ENCODE measurements at regions not wholly inside any gene's neighbourhood (a gene's known extent, or its start where the extent isn't known, plus 50 kb on each side); places are given as distances from the start of the nearest gene placed in this dataset.

- no peak for DNase-seq
- Mint-ChIP-seq H3K4me3 (no peak overlapping the region), H3K27me3 (ENCODE audit: insufficient read depth) (peaks cover 23% of the 10 kb centered on the region), H3K9me3 (no peaks in the 10 kb centered on the region), H3K27ac (no peak overlapping the region), H3K4me1 (ENCODE audit: low read depth) (peaks cover 6% of the 10 kb centered on the region; the same call in 1 of the 2 replicates), H3K36me3 (ENCODE audit: low read depth) (no peaks in the 10 kb centered on the region)
- TF ChIP-seq, protein P1, sequence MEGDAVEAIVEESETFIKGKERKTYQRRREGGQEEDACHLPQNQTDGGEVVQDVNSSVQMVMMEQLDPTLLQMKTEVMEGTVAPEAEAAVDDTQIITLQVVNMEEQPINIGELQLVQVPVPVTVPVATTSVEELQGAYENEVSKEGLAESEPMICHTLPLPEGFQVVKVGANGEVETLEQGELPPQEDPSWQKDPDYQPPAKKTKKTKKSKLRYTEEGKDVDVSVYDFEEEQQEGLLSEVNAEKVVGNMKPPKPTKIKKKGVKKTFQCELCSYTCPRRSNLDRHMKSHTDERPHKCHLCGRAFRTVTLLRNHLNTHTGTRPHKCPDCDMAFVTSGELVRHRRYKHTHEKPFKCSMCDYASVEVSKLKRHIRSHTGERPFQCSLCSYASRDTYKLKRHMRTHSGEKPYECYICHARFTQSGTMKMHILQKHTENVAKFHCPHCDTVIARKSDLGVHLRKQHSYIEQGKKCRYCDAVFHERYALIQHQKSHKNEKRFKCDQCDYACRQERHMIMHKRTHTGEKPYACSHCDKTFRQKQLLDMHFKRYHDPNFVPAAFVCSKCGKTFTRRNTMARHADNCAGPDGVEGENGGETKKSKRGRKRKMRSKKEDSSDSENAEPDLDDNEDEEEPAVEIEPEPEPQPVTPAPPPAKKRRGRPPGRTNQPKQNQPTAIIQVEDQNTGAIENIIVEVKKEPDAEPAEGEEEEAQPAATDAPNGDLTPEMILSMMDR (IDR thresholded peaks at IDR 0.05): no peak
Measured at GRCh38 chr15:79171320-79172031, 80.9 kb upstream of the RASGRF1 start.

- peaks cover 6% of the 10 kb centered on the region; the same call in 1 of the 2 replicates for H3K4me1 Mint-ChIP-seq (ENCODE audit: low read depth)
- no peak for DNase-seq
- H3K27me3 Mint-ChIP-seq (ENCODE audit: insufficient read depth): peaks cover 16% of the 10 kb centered on the region
- H3K36me3 Mint-ChIP-seq (ENCODE audit: low read depth): no peaks in the 10 kb centered on the region
- H3K9me3 Mint-ChIP-seq: no peaks in the 10 kb centered on the region
- H3K4me3 Mint-ChIP-seq: no peak overlapping the region
- TF ChIP-seq, protein P1 (IDR thresholded peaks at IDR 0.05): no peak
- no peak overlapping the region for H3K27ac Mint-ChIP-seq
Measured at GRCh38 chr15:79170256-79170664, 79.7 kb upstream of the RASGRF1 start.

GRCh38 chr15:79169526-79170133, 79.0 kb upstream of the RASGRF1 start:
- no peaks in the 10 kb centered on the region for H3K9me3 Mint-ChIP-seq
- TF ChIP-seq, protein P1 (IDR thresholded peaks at IDR 0.05): no peak
- peaks cover 6% of the 10 kb centered on the region; the same call in 1 of the 2 replicates for H3K4me1 Mint-ChIP-seq (ENCODE audit: low read depth)
- H3K27me3 Mint-ChIP-seq (ENCODE audit: insufficient read depth): peaks cover 14% of the 10 kb centered on the region
- H3K27ac Mint-ChIP-seq: no peak overlapping the region
- DNase-seq: no peak
- no peak overlapping the region for H3K4me3 Mint-ChIP-seq
- H3K36me3 Mint-ChIP-seq (ENCODE audit: low read depth): no peaks in the 10 kb centered on the region

- Mint-ChIP-seq H3K4me3 (no peak overlapping the region), H3K27ac (no peak overlapping the region), H3K27me3 (ENCODE audit: insufficient read depth) (peaks cover 14% of the 10 kb centered on the region), H3K36me3 (ENCODE audit: low read depth) (no peaks in the 10 kb centered on the region), H3K9me3 (no peaks in the 10 kb centered on the region), H3K4me1 (ENCODE audit: low read depth) (peaks cover 6% of the 10 kb centered on the region; the same call in 1 of the 2 replicates)
- DNase-seq: no peak
- TF ChIP-seq, protein P1 (IDR thresholded peaks at IDR 0.05): no peak
Measured at GRCh38 chr15:79168922-79169456, 78.4 kb upstream of the RASGRF1 start.

DNA sequence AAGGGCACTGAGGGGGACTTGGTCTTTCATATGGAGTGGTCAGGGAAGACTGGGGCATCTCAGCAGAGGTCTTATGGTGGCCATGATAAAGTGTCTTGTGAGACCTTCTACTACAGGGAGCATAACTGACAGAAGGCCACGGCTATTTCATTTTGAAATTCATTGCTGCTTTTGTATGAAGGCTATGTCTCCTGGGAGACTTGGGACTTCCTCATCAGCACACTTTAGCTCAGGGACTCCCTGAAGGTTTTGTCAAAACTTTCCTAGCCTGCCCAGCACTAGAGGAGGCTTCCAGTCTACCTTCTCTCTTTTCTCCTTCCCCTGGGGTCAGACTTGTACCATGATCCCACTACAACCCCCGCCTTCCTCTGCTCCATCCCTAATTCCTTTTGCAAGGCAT, 77.2 kb upstream of the RASGRF1 start:
- H3K27ac Mint-ChIP-seq: no peak overlapping the region
- H3K36me3 Mint-ChIP-seq (ENCODE audit: low read depth): no peaks in the 10 kb centered on the region
- peaks cover 6% of the 10 kb centered on the region; the same call in 1 of the 2 replicates for H3K4me1 Mint-ChIP-seq (ENCODE audit: low read depth)
- TF ChIP-seq, protein P1 (IDR thresholded peaks at IDR 0.05): no peak
- H3K27me3 Mint-ChIP-seq (ENCODE audit: insufficient read depth): peaks cover 10% of the 10 kb centered on the region
- H3K4me3 Mint-ChIP-seq: no peak overlapping the region
- H3K9me3 Mint-ChIP-seq: no peaks in the 10 kb centered on the region
- no peak for DNase-seq
